Globus pallidus (tissue), 1 donor: ENCODE measurements at regions not wholly inside any gene's neighbourhood (a gene's known extent, or its start where the extent isn't known, plus 50 kb on each side); places are given as distances from the start of the nearest gene placed in this dataset.
A peak's percentile ranks its signal among the peaks of the same experiment; 100 is the strongest.
"Not testable (repeated sequence)": the region's sequence is repeated elsewhere in the genome, so short reads cannot be mapped to it uniquely, and the experiment has no call there.

Experiments
- DNase-seq: peaks from one replicate; pipeline ENCODE4 v3.0.0-alpha.2; 2015; ENCODE audit warnings: low spot score

DNA sequence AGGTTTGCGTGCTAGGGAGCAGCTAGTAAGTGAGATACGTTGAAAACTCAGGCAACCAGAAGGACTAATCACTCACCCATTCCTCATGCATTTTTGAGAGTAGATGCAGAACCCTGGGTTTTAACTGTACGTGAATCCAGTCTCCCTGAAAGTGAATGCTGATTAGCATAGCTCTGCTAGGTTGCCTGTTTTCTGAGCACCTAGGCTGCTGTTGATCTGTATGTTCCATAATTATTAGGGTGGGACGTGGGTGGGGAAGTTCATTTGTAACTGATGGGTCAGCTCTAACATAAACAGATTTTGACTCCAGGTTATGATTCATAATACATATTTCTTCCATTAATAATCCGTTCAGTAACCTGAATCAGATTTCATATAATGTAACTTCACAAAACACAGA, 379.0 kb upstream of the FANCL start:
- DNase-seq, result no peak

DNA sequence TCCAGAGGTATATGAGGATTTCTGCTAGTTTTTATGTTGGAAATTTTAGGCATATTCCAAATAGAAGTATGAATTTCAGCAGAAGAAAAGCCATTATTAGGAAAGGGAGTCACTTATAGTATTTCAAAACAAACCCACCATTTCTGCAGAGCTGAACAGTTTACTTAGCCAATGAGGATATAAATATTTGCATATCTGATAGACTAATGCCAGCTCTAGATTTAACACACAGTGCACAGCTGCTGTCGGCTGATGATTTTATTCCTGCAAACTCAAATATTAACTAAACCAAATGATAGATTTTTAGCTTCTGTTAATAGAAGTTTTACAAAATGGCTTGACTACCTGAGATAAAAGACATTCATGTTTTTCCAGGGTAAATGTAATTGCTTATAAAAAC, 375.8 kb upstream of the FANCL start:
- no peak for DNase-seq

DNA sequence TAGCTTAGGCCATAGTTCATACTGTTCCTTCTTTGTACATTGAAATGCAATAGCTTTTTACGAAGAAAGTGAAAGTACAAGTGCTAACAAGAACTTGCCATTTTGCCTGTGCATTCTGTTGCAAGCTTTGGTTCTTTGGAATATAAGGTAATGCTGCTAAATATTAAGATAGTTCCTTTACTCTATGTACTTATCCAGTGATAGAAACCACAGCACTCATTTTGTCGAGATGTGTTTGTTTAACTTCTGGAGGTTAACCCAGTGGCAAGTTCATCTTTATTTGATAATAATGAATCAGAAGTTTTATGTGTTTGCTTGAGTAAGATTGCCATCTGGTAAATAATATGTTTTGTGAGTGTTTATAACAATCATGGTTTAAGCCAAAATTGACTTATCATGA, 373.1 kb upstream of the FANCL start:
- DNase-seq, result no peak

DNA sequence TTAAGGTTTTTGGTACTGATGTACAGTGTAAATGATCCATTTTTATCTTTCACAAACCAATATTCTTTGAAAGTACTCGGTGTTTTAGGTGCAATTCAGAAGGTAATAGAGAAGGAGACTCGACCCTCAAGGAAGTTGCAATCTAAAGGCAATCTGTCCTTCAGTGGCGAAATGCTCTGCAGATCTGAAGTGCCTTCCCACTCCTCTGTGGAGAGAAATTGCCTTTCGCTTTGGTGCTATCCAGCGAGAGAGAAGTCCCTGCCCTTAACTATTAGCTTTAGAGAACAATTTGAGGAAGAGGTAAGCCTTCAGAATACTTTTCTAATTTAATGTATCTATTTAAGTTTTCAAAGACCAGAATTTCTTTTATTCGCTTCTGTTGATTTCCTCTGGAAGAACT, 371.8 kb upstream of the FANCL start:
- no peak for DNase-seq

DNA sequence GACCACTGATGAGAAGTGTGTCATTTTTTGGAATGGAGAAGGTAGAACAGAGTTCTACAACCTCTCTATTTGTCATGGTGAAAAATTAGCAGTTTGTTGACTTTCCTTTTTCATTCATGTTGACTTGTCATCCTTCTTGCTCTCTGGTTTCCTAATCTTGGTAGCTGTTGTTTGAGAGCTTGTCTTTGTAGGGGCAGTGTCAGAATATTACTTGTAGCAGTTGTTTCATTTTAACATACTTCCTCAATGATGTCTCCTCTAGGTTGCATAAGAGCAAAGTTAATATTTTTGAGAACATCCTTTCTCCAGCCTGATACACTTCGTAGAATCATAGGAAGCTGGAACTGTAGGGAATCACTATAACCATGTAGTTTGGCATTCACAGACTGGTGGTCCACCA, 368.2 kb upstream of the FANCL start:
- no peak for DNase-seq

DNA sequence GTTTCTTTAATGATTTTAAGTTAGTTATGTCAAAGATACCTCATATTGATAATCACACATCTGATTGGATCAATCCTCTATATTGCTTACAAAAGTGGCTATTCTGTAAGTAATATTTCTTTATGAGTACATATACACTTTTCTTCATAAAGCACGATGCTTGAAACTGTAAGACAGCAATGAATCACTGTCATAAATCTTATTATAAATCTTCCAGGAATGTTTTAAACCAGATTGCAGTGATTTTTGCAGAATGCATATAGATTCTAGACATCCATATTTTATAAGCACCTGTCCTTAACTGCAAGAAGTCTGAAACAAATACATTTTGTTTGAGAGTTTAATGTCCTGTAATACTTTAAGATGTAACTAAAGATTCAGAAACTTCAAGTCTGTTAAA, 367.0 kb upstream of the FANCL start:
- no peak for DNase-seq

DNA sequence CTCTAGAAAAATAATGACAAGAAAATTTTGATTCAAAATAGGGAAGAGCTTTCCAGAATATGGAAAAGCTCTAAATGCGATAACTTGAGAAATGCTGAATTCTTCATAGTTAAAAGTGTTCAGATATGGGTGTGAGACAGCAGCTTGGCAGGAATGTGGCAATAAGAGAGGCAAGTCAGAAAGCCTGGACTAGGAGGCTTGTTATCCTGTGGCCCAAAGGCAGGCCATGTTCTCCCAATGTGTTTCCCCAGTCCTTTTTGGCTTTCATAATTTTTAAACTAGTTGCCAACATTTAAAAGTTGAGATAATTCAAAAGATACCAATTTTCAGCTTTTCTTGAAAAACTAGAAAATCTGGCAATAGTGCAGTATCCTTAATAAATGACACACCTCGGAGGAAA, 366.3 kb upstream of the FANCL start:
- DNase-seq, result no peak

DNA sequence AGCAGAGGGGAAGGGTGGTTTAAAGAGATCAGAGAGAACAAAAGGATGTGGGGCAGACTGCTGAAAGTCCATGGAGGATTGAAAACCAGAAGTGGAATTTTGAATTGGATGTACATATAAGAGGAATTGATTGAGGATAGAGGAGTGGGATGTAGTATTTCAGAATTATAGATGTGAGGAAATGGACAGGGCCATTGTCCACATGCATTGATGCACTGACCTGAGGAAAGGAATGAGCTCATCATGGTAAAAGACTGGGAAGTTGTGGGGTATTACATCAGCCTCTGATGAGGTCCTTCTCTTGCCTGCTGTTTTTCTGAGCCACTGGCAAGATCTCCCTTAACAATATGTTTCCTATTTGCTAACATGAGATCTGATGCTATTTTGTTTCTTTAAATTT, 365.7 kb upstream of the FANCL start:
- DNase-seq, result no peak

DNA sequence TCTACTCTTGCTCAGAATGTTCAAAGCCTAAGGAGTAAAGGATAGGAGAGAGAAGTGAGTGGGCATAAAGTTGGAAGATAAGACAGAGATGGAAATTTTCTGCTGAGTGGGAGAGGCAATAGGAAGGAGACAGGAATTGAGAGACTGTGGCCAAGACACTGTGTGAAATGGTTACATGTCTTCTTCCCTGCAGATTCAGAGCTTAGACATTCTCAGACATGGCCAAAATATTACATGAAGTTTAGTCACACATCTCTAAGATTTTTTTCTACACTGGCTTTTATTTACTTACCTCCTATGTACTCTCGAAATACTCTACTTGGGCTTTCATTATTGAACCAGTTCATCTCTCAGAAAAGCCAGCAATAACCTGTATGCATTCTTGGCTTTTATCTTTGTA, 363.0 kb upstream of the FANCL start:
- DNase-seq, result no peak

DNA sequence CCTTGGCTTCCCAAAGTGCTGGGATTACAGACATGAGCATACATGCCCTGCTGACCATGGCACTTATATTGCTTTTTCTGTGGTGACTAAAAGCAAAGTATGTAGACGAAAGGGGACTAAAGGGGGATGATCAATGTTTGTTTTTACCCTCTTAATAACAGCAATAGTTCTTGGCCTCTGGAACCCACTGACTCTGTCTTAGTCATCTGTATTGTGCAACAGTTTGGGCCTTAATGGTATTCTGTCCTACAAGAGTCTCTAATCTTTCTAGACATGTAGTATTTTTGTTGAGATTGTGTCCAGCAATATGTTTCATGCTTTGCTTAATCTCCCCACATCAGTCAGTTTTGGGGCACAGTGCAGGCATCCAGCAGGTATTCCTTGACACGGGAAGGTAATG, 359.9 kb upstream of the FANCL start:
- DNase-seq, result no peak

DNA sequence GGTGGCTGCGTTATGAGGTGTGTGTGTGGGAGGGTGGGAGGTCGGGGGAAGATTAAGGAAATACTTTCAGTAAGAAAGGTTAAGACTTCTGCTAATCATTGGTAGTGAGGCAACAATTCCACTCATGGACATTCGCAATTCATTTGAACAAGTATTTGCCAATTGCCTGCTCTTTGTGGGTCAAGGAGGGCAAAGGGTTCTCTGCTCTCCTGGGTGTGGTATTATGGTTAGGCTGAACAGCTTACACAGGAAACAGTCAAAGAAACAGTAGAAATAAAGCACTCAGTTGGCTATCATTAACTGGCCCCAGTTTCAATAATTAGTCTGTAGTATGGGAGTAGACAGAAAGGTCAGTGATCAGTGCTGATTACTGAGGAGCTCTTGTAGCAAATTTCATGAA, 357.0 kb upstream of the FANCL start:
- no peak for DNase-seq

DNA sequence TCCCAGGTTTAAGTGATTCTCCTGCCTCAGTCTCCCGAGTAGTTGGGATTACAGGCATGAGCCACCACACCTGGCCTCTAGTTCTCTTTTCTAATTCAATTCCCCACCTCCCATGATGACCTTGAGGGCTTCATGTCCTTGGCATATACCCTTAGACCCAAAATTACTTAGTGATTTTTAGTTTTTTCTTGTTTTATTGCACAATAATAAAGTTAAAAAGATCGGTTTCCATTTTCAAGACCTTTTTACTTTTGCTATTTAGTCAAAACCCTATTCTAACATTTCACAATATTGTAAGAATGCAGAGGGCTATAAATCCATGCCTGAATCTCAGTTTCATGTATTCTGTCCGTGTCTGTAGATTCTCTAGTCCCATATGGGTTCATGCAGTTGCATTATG, 354.6 kb upstream of the FANCL start:
- no peak for DNase-seq

DNA sequence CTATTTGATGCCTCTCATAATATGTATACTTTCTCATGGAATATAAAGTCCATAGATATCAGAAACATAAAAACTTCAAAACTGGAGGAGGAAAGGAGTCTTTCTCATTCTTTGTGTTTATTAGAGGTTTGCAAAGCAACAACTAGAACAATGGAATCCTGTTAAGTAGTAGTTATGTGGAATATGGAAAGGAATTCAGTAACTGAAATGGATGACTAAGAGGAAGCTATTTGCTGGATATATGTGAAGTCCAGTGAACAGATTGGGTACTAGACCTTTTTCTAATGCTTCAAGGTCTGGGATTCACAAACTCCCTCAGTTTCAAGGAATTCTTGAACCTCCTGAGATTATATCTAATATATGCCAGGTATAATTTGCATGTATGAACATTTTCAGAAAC, 353.6 kb upstream of the FANCL start:
- DNase-seq, result no peak

DNA sequence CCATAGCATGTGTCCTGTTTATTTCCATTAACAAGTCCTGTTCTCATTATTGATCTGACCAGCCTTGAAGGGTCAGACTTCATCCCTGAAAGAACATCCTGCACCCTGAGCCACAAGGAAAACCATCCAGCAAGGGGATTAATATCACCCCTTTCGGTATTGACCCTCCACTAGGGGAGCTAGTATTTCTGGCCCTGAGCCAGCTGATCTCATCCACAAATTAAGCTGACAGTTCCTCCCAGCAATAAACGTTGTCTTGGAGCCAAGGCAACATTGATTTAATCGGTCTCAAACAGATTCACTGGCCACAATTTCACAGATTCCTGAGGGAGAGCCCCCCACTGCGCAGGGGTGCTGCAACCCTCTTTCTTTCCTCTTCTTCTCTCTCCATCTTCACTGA, 353.1 kb upstream of the FANCL start:
- DNase-seq, result peak; percentile 5

DNA sequence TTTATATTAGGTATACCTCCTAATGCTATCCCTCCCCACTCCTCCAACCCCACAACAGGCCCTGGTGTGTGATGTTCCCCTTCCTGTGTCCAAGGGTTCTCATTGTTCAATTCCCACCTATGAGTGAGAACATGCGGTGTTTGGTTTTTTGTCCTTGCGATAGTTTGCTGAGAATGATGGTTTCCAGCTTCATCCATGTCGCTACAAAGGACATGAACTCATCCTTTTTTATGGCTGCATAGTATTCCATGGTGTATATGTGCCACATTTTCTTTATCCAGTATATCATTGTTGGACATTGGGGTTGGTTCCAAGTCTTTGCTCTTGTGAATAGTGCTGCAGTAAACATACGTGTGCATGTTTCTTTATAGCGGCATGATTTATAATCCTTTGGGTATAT, 345.1 kb upstream of the FANCL start:
- not testable (repeated sequence) for DNase-seq

DNA sequence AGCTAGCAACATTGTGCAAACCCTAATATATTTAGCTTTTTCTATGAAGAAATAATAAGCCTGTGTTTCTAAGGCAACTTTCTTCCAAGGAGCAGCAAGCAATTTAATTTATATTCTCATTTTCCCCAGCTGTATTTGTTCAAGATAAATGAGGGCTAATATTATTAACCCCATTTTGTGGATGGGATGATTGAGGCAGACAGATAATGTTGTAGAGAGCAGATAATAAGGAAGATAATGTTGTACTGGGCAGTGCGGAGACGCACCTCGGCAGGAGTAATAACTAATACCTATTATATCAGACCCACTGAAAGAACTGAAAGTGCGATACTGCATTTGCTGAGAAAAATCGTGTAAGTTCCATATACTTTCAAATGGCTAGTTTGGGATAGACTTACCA, 344.1 kb upstream of the FANCL start:
- DNase-seq, result no peak

DNA sequence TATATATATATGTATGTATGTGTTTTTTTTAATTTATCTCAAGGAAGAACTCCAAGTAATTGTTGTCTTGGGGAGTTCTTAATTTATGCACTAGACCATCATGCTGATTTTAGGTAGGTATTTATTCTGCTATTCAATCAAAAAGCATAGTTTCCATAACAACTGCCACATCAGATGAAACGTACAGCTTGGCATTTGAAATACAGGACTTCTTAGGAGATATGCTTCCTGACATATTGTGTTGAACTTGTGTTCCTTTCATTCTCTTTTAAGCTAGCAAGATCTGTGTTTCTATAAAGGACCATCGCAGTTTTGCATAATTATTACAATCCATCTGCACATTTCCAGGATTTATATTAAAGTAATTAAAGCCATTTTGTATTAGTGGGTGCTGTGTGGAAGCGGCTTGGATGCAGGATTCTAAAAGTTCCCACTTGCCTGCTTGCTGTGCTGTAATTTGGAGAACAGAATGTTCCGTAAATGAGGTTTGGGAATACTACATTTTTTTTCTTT, 343.5 kb upstream of the FANCL start:
- no peak for DNase-seq

DNA sequence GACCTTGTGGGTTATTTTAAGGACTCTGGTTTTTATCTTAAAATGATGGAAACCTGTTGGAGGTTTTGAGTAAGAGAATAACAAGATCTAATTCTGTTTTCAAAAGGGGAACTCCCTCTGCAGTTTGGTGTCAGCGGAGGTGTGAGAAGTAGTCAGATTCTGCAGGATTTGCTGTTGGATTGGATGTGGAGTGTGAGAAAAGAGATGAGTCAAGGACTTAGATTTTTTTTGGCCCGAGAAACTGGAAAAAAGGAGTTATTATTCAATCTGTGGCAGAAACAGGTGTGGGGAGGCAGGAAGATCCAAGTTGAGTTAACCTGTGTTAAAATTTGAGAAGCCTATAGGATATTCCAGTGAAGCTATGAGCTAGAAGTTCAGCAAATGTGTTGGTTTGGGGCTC, 337.2 kb upstream of the FANCL start:
- DNase-seq, result no peak

DNA sequence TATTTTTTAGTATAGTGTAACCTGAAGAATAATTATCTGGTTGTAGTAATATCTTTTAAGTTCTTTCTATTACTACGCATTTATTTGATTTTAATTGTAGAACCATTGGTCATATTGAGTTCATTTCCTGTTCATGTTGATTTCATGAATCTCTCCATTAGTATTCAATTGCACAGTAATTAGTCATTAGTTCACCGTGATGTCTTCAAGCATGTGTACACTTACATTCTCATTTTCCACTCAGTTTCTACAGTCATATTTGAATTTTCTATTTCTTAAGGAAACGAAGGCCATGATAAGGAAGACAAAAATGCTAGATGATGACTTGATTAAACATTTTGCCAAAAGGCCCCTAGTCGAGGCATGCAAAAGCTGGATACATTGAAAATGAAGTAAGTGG, 333.7 kb upstream of the FANCL start:
- no peak for DNase-seq

DNA sequence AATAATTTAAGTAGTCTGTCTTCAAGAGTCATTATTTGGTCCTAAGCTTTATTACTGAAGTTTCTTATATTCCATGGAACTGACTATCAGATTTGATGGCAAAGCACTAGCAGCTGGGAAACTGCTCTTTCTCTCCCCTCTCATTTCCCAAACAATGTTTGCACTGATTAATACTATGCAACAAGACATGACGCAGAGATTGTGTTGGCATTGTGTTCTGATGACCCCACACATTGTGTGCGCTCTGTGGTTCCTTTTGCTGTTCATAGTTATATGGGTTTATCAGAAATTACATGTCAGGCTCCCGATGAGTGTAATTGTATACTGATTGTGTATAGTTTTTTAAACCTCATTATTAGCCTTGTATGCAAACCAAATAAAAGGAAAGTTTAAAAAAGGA, 331.6 kb upstream of the FANCL start:
- DNase-seq, result no peak

DNA sequence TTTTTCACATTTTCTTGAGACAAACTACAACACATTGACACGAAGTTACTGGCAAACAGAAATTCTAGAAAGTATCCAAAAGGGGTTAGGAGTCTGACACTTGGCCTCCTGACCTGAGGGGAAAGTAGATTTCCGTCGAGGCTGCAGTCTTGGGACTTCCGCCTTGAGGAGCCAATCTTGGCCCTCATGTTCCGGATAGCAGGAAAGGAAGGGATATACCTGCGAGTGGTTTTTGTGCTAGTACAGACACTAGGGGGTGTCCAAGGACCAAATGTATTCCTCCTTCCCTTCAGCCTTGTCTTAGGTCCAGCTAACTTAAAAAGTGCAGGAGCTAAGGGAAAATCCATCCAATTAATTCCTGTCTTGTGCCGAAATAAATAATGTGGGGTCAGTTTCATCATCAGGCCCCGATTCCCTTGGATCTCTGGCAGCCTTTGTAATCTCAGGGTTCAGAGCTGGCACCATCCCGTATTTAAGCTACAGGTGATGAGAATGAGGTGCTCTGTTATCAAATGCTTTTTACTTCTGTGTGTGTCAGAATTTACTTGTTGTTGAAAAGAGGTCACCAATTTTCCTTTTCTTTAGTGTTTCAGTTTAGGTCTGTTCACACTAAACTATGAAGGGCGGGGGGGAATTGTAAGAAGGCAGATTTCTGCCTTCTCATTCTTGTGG, 330.2 kb upstream of the FANCL start:
- DNase-seq, result peak; percentile 54

DNA sequence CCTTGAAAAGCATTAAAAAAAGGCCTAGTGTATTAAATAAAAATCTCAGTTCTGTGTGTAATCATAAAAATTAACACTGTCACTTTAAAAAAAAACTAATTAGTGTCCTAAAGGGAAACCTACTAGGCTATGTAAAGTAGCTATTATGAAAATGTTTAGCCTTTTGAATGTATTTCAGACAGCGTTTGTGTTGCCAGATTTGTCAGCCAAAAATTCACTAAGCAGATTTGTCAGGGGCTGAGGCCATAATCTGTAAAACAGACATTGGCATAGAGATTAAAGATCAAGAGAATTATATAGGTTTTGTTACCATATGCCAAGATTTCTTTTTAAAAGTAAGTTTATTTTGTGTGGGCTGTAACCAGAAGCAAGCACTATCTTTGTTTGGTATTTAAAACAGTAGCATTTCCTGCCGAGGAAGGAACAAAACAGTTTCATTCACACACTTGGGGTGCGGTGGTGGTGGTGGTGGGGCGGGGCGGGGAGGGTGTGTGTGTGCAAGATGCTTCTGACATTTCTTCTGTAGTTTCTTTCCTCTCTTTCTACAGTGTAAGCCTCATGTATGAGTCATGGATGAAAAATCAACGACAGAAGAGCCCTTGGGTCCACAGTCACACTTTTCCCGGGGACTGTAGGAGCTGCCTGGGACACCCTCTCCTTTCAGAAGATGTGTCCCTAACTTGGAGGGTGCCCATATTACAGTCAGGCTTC, 328.5 kb upstream of the FANCL start:
- DNase-seq, result no peak

DNA sequence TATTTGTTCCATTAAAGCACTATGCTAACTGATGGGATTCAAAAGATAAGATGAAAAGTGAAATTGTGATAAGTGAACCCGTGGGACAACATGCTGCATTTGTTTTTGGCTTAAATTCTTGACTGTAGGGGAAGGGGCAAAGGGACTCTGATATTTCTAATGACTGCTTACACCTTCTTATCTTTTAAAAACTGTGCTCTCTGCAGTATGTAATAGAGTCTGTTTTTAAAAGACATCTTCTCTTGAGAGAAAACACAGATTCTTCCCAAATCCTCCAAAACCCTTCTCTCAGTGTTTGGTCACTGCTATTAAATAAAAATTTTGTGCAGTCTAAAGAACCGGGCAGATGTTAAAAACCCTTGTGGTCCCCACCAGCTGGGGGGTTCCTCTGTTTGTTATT, 327.8 kb upstream of the FANCL start:
- DNase-seq, result no peak

DNA sequence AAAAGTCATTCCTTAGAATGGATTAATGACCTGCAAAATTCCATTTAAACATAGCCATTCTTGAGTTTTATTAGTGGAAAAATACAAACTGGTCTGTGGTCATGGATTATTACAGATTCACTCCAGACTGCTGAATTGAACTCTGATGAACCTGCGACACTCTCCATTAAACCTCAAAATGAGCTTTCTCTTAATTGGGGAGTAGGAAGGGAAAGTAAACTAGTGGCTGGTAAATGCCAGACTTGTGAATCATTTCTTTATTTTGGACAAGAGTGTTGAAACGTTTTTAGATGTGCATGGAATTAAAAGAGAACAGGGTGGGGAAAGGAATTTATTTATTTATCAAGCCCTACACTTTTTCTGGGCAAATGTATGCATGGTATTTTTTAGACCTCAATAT, 321.2 kb upstream of the FANCL start:
- no peak for DNase-seq
